Ammon's horn (tissue), 1 donor: ENCODE measurements at regions not wholly inside any gene's neighbourhood (a gene's known extent, or its start where the extent isn't known, plus 50 kb on each side); places are given as distances from the start of the nearest gene placed in this dataset.
"Not testable (repeated sequence)": the region's sequence is repeated elsewhere in the genome, so short reads cannot be mapped to it uniquely, and the experiment has no call there.

Experiments used
- DNase-seq: peaks from one replicate; pipeline ENCODE4 v3.0.0-alpha.2; 2016; ENCODE audit warnings: low spot score

GRCh38 chr3:18236726-18237125, 188.4 kb downstream of the SATB1 start:
- no peak for DNase-seq

DNA sequence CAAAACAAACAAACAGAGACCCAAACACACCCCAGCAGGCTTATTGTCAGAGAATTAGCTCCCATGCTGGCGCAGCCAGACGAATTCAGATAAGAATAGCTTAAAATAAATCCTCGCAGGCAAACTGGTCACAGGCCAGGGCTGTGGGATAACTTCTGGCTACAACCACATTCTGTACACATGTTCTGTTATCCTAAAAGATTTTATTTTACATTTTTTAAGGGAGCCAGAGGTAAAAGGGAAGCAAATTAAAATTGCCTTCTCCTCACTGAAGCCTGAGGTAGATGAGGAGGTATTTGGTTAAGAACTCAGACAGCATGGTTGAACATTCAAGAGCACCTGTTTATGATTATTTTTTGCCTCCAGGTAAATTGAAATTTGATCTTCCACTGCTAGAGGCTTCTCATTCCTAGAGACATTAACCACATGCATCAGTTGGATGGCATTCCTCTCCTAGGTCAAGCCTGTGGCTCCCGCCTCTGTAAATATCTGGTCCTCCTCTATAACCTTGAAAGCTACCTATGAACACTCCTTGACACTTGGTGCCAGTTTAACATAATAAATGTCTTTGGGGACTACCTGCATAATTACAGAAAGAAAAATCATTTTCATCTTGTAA, 190.3 kb downstream of the SATB1 start:
- no peak for DNase-seq

DNA sequence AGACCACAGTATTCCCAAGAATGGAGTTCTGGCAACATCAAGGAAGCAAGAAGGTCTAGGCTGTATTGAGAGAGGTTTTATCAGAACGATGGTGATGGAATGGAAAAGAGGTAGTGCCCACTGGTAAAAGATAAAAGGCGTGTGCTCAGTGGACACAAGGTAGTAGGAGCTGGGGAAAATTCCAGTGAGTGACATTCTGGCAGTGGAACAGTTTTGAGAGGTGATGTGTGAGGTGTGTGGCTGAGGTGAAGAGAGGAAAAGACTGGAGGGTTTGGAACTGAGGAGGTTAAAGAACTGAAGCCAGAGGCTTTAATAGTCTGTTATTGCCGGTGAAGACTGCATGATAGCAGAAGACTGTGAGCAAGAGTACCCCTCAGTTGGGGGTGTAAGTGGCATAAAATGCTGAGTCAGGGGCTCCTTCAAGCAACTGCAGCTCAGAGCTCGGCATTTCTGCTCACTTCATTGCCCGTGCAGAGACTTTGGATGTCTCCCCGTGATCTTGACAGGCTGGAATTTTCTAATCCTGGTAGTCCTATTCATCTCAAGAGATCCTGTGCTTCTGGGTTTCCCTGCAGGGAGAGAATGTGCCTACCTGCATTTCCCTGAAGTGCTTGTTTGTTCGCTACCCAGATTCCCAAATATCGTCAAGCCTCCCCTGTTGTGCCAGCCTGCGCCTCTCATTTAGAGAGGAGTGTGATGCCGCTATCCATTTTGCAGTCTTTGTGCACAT, 191.0 kb downstream of the SATB1 start:
- no peak for DNase-seq

DNA sequence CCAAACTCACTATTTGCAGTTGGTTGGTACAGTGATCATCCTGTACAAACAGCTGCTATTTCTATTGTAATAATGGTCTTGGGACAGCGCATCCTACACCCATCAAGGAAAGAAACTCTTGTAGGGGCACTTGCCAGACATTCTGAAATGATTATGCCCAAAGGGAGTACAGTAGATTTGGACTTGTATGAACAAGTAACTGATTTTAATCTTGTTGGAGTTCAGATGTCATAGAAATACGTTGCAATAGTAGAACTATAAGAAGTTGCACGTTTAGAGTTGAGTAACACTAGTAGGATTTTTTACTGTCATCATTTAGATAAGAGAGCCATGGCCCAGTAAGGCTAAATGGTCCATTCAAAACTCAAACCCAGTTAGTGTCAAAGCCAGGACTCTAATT, 192.8 kb downstream of the SATB1 start:
- no peak for DNase-seq

DNA sequence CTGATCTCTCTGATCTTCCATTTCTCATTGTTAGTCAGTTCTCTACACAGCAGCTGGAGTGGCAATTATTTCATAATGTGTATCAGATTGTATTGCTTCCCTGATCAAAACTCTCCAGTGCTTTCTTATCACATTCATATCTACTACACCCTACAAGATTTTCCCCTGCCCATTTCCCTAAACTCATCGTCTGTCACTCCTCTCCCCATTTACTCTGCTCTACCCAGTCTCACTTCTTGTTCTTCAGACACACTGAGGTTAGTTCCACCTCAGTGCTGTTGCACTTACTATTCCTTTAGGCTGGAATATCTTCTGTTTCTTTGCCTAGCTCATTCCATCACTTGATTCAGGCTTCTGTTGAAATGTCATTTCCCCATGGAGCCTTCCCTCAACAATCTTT, 197.1 kb downstream of the SATB1 start:
- no peak for DNase-seq

DNA sequence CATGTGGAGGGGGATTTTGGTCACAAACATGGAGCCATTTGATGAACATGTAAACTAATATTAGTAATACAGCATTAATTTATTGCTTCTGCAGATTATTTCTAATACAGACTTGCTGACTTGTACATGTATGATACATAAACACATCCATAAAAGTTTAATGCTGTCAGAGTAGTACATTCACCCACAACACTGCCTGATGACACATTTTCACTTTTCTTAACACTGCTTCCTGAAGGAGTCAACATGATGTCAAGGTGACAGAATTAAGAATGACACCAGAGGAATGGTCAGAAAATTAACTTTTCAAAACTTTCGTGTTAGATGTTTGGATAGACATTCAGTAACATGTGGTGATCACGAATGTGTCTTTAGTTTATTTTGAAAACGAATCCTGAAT, 199.4 kb downstream of the SATB1 start:
- DNase-seq: no peak

DNA sequence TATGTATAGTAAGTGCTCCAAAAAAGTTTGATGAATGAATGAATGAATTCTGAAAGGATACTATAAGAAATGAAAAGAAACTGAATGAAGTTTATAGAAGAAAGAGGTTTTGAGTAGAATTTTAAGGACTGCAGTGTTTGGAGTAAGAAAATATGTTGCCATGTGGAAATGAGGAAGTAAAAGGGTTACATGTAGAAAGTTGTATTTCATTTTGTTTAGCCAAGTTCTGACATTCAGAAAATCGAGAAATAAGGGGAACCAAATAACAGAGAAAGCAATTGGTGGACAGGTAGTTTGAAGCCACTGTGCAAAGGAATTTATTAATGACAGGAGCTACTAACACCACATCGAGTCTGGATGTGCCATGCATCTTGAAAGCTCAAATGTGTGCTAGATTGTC, 200.7 kb downstream of the SATB1 start:
- DNase-seq: no peak

- DNase-seq: no peak
These were observed 201.2 kb downstream of the SATB1 start for GRCh38 chr3:18223974-18224373.

GRCh38 chr3:18223571-18223970, 201.6 kb downstream of the SATB1 start:
- DNase-seq: peak; percentile 69

- no peak for DNase-seq
These were observed 202.5 kb downstream of the SATB1 start for GRCh38 chr3:18222686-18223085.

- DNase-seq: no peak
These were observed 207.5 kb downstream of the SATB1 start for GRCh38 chr3:18217507-18218174.

DNA sequence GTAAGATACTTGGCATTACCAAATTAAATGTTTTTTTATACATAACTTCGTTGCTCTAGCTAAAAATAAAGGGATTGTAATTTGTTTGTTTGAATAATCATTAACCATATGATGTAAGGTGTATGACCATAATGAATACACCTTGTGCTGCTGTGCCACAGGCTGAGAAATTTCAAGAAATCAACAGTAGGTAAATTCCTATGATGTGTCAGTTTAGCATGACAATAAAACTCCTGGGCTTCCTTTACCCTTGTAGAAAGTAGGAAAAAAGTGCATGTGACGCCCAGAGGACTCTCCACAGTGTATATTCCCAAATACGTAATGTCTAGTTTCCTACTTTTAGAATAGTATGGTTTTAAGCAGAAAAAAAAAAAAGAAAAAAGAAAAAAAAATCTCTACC, 208.1 kb downstream of the SATB1 start:
- DNase-seq: no peak

DNA sequence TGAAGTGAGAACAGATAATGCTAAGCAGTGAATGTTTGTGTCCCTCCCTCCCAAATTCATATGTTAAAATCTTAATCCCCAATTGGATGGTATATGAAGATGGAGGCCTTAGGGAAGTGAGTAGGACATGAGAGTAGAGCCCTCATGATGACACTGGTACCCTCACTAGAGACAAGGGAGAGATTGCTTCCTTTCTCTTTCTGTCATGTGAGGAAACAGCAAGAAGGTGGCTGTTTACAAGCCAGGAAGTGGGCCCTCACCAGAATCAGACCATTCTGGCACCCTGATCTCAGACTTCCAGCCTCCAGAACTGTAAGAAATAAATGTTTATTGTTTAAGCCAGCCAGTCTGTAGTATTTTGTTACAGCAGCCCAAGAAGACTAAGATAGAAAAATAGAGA, 209.5 kb downstream of the SATB1 start:
- DNase-seq: no peak

GRCh38 chr3:18211116-18211515, 214.0 kb downstream of the SATB1 start:
- DNase-seq: no peak

DNA sequence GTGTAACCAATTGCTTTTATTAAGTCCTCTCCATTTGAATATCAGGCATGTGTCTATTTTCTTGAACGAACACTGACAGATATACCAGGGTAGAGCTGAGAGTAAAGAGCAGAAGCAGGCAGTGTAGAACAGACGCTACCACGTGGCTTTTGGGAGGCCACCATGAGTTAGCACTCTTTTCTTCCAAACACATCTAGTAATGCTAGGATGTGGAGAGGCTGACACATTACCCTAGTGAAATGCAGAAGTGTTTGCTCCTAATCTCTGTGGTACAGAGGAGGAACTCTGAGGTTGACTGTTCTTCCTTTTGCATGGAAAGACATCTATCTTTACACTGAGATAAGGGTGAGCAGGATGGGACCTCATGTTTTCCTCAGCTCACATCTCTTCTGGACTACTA, 216.3 kb downstream of the SATB1 start:
- DNase-seq: peak; percentile 61

DNA sequence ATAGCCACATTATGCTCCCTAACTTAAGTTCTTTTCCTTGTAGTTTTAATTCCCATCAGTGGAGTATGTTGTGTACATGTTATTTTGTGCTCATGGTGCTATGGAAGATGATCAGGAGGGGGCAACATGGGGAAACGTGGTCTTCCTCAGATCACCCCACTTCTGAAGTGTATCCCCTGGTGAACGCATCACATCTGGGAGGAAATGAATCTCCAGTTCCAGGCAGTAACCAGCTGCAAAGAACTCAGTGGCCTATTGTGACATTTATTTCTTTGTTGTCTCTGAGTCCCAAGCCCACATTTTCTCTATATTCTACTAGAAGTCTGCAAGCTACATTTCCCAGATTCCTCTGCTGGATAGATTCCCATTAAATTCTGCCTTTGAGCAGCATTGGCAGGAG, 217.0 kb downstream of the SATB1 start:
- no peak for DNase-seq

GRCh38 chr3:18207226-18207625, 217.9 kb downstream of the SATB1 start:
- no peak for DNase-seq

GRCh38 chr3:18205701-18206100, 219.4 kb downstream of the SATB1 start:
- not testable (repeated sequence) for DNase-seq

GRCh38 chr3:18201315-18201714, 223.8 kb downstream of the SATB1 start:
- no peak for DNase-seq

DNA sequence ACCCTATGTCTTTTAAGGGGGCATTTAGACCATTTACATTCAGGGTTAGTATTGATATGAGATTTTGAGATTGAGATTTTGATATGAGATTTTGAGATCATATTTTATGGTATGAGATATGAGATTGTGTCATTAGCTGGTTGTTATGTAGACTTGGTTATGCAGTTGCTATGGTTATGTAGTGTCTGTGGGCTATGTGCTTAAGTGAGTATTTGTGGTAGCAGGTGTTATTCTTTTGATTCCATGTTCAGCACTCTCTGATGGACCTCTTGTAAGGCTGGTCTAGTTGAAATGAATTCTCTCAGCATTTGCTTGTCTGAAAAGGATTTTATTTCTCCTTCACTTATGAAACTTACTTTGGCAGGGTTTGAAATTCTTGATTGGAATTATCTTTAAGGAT, 225.4 kb downstream of the SATB1 start:
- DNase-seq: no peak

DNA sequence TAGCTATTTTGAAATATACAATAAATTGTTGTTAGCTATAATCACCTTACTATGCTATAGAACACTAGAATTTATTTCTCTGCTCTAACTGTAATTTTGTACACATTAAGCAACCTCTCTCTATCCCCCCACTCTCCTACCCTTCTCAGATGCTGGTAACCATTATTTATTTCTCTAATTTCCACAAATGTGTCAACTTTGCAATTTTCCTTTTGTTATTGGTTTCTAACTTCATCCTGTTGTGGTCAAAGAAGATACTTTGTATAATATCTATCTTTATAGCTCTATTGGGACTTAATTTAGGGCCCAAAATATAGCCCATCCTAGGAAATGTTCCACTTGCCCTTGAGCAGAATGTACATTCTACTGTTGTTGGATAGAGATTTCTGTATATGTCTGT, 229.3 kb downstream of the SATB1 start:
- no peak for DNase-seq

- DNase-seq: no peak
These were observed 230.7 kb downstream of the SATB1 start for GRCh38 chr3:18194431-18194830.

- DNase-seq: no peak
These were observed 234.5 kb downstream of the SATB1 start for GRCh38 chr3:18190646-18191045.
